Epidermal melanocyte (primary cell): ENCODE measurements at regions not wholly inside any gene's neighbourhood (a gene's known extent, or its start where the extent isn't known, plus 50 kb on each side); places are given as distances from the start of the nearest gene placed in this dataset.

ENCODE experiments used
- DNase-seq: peaks from one replicate; pipeline ENCODE4 v3.0.0; 2011; ENCODE audit warnings: low spot score; ENCODE audit not compliant: insufficient read length

- no peak for DNase-seq
These were observed 56.3 kb upstream of the STOX2 start for GRCh38 chr4:183848805-183849204.

- no peak for DNase-seq
These were observed 52.1 kb upstream of the STOX2 start for GRCh38 chr4:183852910-183853547.

GRCh38 chr4:183853548-183853940 lies 51.6 kb upstream of the STOX2 start:
- DNase-seq = no peak
